Gastroesophageal sphincter (tissue), 4 donors: ENCODE measurements at regions not wholly inside any gene's neighbourhood (a gene's known extent, or its start where the extent isn't known, plus 50 kb on each side); places are given as distances from the start of the nearest gene placed in this dataset.

Experiments
- ATAC-seq: fragments of 150-250 bp; one replicate; pipeline ENCODE4 v1.9.1; 2016; ENCODE audit warnings: mild to moderate bottlenecking, moderate library complexity
- H3K27ac ChIP-seq, 4 donors: fragments of 200-600 bp; sonication (generic) in 3 of 4; 1 replicate in 3 of 4; 2 replicates in 1 of 4; pipeline ENCODE4 v1.5.1; 2016 to 2019
- H3K27me3 ChIP-seq: fragments of 200-600 bp; sonication (generic); one replicate; pipeline ENCODE4 v1.5.1; 2019
- H3K36me3 ChIP-seq, 2 donors: fragments of 200-600 bp; sonication (generic); one replicate each; pipeline ENCODE4 v1.5.1; 2019; ENCODE audit warnings: control low read depth in 1 of 2
- H3K4me1 ChIP-seq, 3 donors: fragments of 200-600 bp; sonication (generic); 1 replicate in 2 of 3; 2 replicates in 1 of 3; pipeline ENCODE4 v1.5.1; 2016 to 2019; ENCODE audit warnings: control low read depth in 2 of 3
- H3K4me3 ChIP-seq, 2 donors: fragments of 200-600 bp; sonication (generic); one replicate each; pipeline ENCODE4 v1.5.1; 2019; ENCODE audit warnings: mild to moderate bottlenecking in 1 of 2, moderate library complexity in 1 of 2
- H3K9me3 ChIP-seq, 3 donors: fragments of 200-600 bp; sonication (generic); one replicate each; pipeline ENCODE4 v1.5.1; 2017 to 2019; ENCODE audit warnings: control low read depth in 2 of 3
- EP300 ChIP-seq: sonication (generic); formaldehyde crosslinking; IDR thresholded peaks from one replicate; pipeline ENCODE4 v1.6.1; 2017; ENCODE audit warnings: antibody characterized with exemption, mild to moderate bottlenecking
- POLR2A ChIP-seq, 2 donors: fragments of 450-650 bp; IDR thresholded peaks; one replicate each; pipeline ENCODE4 v1.6.1; 2017; ENCODE audit warnings: antibody characterized with exemption in 2 of 2, mild to moderate bottlenecking in 2 of 2, moderate library complexity in 1 of 2
- POLR2AphosphoS5 ChIP-seq: sonication (generic); formaldehyde crosslinking; IDR thresholded peaks from one replicate; pipeline ENCODE4 v1.6.1; 2017; ENCODE audit warnings: antibody characterized with exemption
- WGBS, 2 donors: methylation state at CpG; one replicate each; pipeline ENCODE4 v1.1.5; 2018; ENCODE audit warnings: low coverage in 1 of 2; 5-methylcytosine and 5-hydroxymethylcytosine counted together
- TF ChIP-seq, protein P1 (sequence below), 4 experiments: fragments of 200-600 bp in 2 of 4; fragments of 450-650 bp in 2 of 4; sonication (generic) in 1 of 4; IDR thresholded peaks; one replicate each; pipeline ENCODE4 v1.5.1; 2017 to 2019; ENCODE audit warnings: antibody characterized with exemption in 4 of 4, mild to moderate bottlenecking in 2 of 4, moderate library complexity in 2 of 4

DNA sequence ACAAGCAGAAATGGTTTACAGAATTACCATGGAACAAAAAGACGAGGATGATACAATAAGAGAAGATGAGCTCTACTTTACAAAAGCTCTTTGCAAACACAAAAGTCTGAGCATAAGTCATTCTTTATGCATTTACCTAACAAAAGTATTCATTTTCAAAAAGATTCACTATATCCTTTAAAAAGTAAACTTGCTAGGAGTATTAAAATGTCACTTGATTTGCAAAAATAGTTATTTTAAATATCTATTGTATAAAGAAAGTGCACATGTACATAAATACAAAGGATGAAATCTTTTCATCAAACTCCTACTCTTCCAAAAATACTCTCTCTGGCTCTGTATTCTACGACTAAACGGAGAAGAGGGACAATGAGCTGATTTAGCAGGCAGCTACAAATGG lies 146.4 kb upstream of the STEAP1 start:
- ATAC-seq: no peak
- no peaks in the 10 kb centered on the region for H3K27me3 ChIP-seq
- no peak for TF ChIP-seq POLR2A (IDR thresholded peaks at IDR 0.05)
- TF ChIP-seq POLR2AphosphoS5: no peak
- TF ChIP-seq EP300: no peak
- TF ChIP-seq, protein P1, sequence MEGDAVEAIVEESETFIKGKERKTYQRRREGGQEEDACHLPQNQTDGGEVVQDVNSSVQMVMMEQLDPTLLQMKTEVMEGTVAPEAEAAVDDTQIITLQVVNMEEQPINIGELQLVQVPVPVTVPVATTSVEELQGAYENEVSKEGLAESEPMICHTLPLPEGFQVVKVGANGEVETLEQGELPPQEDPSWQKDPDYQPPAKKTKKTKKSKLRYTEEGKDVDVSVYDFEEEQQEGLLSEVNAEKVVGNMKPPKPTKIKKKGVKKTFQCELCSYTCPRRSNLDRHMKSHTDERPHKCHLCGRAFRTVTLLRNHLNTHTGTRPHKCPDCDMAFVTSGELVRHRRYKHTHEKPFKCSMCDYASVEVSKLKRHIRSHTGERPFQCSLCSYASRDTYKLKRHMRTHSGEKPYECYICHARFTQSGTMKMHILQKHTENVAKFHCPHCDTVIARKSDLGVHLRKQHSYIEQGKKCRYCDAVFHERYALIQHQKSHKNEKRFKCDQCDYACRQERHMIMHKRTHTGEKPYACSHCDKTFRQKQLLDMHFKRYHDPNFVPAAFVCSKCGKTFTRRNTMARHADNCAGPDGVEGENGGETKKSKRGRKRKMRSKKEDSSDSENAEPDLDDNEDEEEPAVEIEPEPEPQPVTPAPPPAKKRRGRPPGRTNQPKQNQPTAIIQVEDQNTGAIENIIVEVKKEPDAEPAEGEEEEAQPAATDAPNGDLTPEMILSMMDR (IDR thresholded peaks at IDR 0.05): no peak
- H3K9me3 ChIP-seq: no peaks in the 10 kb centered on the region
- WGBS, 2 donors: 41 to 55% methylated on average over 3 of the region's 3 CpGs
- no peak overlapping the region for H3K4me3 ChIP-seq
- H3K36me3 ChIP-seq: no peaks in the 10 kb centered on the region
- no peak overlapping the region for H3K27ac ChIP-seq
- no peaks in the 10 kb centered on the region for H3K4me1 ChIP-seq

GRCh38 chr7:90022213-90022612 lies 132.1 kb upstream of the STEAP1 start:
- Histone ChIP-seq H3K4me1 (no peaks in the 10 kb centered on the region), H3K27me3 (no peaks in the 10 kb centered on the region), H3K27ac (no peak overlapping the region), H3K4me3 (no peak overlapping the region), H3K9me3 (no peaks in the 10 kb centered on the region), H3K36me3 (no peaks in the 10 kb centered on the region)
- no peak for TF ChIP-seq POLR2AphosphoS5
- TF ChIP-seq POLR2A (IDR thresholded peaks at IDR 0.05): no peak
- no peak for TF ChIP-seq EP300
- TF ChIP-seq, protein P1 (IDR thresholded peaks at IDR 0.05): no peak
- ATAC-seq: no peak
- WGBS, 2 donors: 38 to 75% methylated on average over 1 of the region's 1 CpG

DNA sequence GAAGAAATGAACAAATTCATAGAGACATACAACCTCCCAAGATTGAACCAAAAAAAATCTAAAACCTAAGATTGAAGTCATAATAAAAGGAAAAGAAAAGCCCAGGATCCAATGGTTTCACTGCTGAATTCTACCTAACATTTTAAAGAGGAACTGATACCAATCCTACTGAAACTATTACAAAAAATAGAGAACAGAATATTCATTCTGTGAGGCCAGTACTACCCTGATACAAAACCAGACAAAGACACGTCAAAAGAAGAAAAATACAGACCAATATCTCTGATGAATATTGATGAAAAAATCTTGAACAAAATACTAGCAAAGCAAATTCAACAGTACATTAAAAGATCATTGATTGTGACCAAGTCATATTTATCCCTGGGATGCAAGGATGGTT lies 128.5 kb upstream of the STEAP1 start:
- no peak for TF ChIP-seq POLR2A (IDR thresholded peaks at IDR 0.05)
- TF ChIP-seq, protein P1 (IDR thresholded peaks at IDR 0.05): no peak
- no peak for TF ChIP-seq POLR2AphosphoS5
- TF ChIP-seq EP300: no peak
- Histone ChIP-seq H3K4me1 (no peaks in the 10 kb centered on the region), H3K27me3 (no peaks in the 10 kb centered on the region), H3K4me3 (no peak overlapping the region), H3K9me3 (no peaks in the 10 kb centered on the region), H3K27ac (no peak overlapping the region), H3K36me3 (no peaks in the 10 kb centered on the region)
- 90 to 92% methylated on average over 1 of the region's 1 CpG for WGBS, 2 donors
- ATAC-seq: no peak

DNA sequence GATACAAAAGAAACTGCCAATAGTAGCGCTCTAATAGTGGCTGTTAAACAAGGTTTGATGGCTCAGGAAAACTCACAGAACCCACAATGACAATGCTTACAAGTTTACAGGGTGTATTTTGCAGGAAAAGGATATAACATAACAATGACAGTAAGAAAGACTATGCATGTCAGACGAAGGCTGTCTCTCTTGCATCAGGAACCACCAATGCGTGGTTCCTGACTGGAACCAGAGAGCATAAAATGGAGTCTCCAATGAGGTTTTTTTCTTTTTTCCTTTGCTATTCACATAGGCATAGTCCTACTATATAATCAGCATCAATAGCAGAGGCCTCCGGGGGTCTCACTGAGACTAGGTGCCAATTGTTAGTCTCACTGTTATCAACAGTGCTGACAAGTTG lies 120.4 kb upstream of the STEAP1 start:
- Histone ChIP-seq H3K27me3 (no peaks in the 10 kb centered on the region), H3K36me3 (no peaks in the 10 kb centered on the region), H3K9me3 (no peaks in the 10 kb centered on the region), H3K27ac (no peak overlapping the region), H3K4me1 (no peaks in the 10 kb centered on the region), H3K4me3 (no peak overlapping the region)
- no peak for ATAC-seq
- WGBS, 2 donors: 69 to 74% methylated on average over 3 to 4 of the region's 4 CpGs
- no peak for TF ChIP-seq POLR2AphosphoS5
- no peak for TF ChIP-seq EP300
- no peak for TF ChIP-seq POLR2A (IDR thresholded peaks at IDR 0.05)
- TF ChIP-seq, protein P1 (IDR thresholded peaks at IDR 0.05): no peak

GRCh38 chr7:90053094-90053493 lies 101.2 kb upstream of the STEAP1 start:
- 72 to 73% methylated on average over 3 of the region's 3 CpGs for WGBS, 2 donors
- Histone ChIP-seq H3K36me3 (no peaks in the 10 kb centered on the region), H3K4me3 (no peak overlapping the region), H3K27me3 (no peaks in the 10 kb centered on the region), H3K27ac (no peak overlapping the region), H3K9me3 (no peaks in the 10 kb centered on the region), H3K4me1 (no peaks in the 10 kb centered on the region)
- TF ChIP-seq POLR2AphosphoS5 (no peak), EP300 (no peak), POLR2A (IDR thresholded peaks at IDR 0.05) (no peak)
- TF ChIP-seq, protein P1 (IDR thresholded peaks at IDR 0.05): no peak
- ATAC-seq: no peak
